ENCODE measurements at regions not wholly inside any gene's neighbourhood (a gene's known extent, or its start where the extent isn't known, plus 50 kb on each side); places are given as distances from the start of the nearest gene placed in this dataset.
"Not testable (repeated sequence)": the region's sequence is repeated elsewhere in the genome, so short reads cannot be mapped to it uniquely, and the experiment has no call there.

GRCh38 chr5:162272417-162272816 is 204.8 kb downstream of the GABRG2 start:
- H3K4me3 ChIP-seq (ENCODE audit: low read depth, low read length), result no peak overlapping the region
- DNase-seq (ENCODE audit: low read depth), result no peak
- no peak for TF ChIP-seq CTCF (IDR thresholded peaks at IDR 0.05; ENCODE audit: insufficient read depth, low read length)

- DNase-seq (ENCODE audit: low read depth), result no peak
- no peak for TF ChIP-seq CTCF (IDR thresholded peaks at IDR 0.05; ENCODE audit: insufficient read depth, low read length)
- H3K4me3 ChIP-seq (ENCODE audit: low read depth, low read length), result no peak overlapping the region
Measured at GRCh38 chr5:162274679-162275078, 207.1 kb downstream of the GABRG2 start.

- DNase-seq (ENCODE audit: low read depth); H3K4me3 ChIP-seq (ENCODE audit: low read depth, low read length): not testable (repeated sequence)
Measured at GRCh38 chr5:162275387-162275786, 207.8 kb downstream of the GABRG2 start.

- no peak for TF ChIP-seq CTCF (IDR thresholded peaks at IDR 0.05; ENCODE audit: insufficient read depth, low read length)
- DNase-seq (ENCODE audit: low read depth), result no peak
- H3K4me3 ChIP-seq (ENCODE audit: low read depth, low read length), result no peak overlapping the region
Measured at GRCh38 chr5:162282191-162282590, 214.6 kb downstream of the GABRG2 start.

- DNase-seq (ENCODE audit: low read depth), result no peak
- no peak overlapping the region for H3K4me3 ChIP-seq (ENCODE audit: low read depth, low read length)
- TF ChIP-seq CTCF (IDR thresholded peaks at IDR 0.05; ENCODE audit: insufficient read depth, low read length), result no peak
Measured at GRCh38 chr5:162283609-162284008, 216.0 kb downstream of the GABRG2 start.

GRCh38 chr5:162288647-162289296 is 221.2 kb downstream of the GABRG2 start:
- DNase-seq (ENCODE audit: low read depth), result no peak
- TF ChIP-seq CTCF (IDR thresholded peaks at IDR 0.05; ENCODE audit: insufficient read depth, low read length), result no peak
- H3K4me3 ChIP-seq (ENCODE audit: low read depth, low read length), result no peak overlapping the region

GRCh38 chr5:162289489-162289888 is 221.9 kb downstream of the GABRG2 start:
- no peak for DNase-seq (ENCODE audit: low read depth)
- no peak overlapping the region for H3K4me3 ChIP-seq (ENCODE audit: low read depth, low read length)
- TF ChIP-seq CTCF (IDR thresholded peaks at IDR 0.05; ENCODE audit: insufficient read depth, low read length), result no peak
